ENCODE measurements at regions not wholly inside any gene's neighbourhood (a gene's known extent, or its start where the extent isn't known, plus 50 kb on each side); places are given as distances from the start of the nearest gene placed in this dataset.

DNA sequence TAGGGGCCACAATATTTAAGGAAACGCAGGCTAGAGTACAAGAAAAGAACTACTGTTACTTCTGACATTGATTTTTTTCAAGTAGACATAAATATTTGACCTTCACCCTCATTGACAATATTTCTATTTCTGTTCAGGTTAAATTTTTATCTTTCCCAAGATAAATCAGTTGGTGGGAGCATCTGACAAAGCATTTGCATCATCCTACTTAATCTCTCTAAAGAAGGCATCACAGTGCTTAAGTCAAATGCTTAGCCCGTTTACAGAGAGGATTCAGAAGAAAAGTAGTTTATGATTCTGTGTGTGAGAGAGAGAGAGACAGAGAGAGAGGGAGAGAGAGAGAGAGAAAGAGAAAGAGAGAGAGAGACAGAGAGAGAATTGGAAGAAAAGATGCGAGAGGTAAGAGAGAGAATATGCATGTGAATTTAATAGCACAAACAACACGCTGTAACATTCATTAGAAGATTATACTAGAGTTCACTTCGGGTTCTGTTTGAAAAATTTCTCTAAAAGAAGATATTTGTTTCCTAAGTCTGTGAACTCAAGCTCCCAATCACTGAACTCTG lies 1093.3 kb upstream of the CDH6 start:
- TF ChIP-seq, protein P1, sequence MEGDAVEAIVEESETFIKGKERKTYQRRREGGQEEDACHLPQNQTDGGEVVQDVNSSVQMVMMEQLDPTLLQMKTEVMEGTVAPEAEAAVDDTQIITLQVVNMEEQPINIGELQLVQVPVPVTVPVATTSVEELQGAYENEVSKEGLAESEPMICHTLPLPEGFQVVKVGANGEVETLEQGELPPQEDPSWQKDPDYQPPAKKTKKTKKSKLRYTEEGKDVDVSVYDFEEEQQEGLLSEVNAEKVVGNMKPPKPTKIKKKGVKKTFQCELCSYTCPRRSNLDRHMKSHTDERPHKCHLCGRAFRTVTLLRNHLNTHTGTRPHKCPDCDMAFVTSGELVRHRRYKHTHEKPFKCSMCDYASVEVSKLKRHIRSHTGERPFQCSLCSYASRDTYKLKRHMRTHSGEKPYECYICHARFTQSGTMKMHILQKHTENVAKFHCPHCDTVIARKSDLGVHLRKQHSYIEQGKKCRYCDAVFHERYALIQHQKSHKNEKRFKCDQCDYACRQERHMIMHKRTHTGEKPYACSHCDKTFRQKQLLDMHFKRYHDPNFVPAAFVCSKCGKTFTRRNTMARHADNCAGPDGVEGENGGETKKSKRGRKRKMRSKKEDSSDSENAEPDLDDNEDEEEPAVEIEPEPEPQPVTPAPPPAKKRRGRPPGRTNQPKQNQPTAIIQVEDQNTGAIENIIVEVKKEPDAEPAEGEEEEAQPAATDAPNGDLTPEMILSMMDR (IDR thresholded peaks at IDR 0.05), result no peak
- TF ChIP-seq EZH2phosphoT487 (IDR thresholded peaks at IDR 0.05) (no peak), EZH2 (IDR thresholded peaks at IDR 0.05) (no peak)
